Astrocyte of the cerebellum (primary cell): ENCODE measurements at regions not wholly inside any gene's neighbourhood (a gene's known extent, or its start where the extent isn't known, plus 50 kb on each side); places are given as distances from the start of the nearest gene placed in this dataset.

Experiments
- DNase-seq: peaks from one replicate; pipeline ENCODE4 v3.0.0-alpha.2; 2011; ENCODE audit warnings: low read depth
- H3K4me3 ChIP-seq: 2 replicates; pipeline ENCODE4 v1.5.1; 2011; ENCODE audit warnings: mild to moderate bottlenecking, low read depth, low read length, moderate library complexity
- in situ Hi-C: cut with HindIII; loops from 2 replicates; pipeline ENCODE4 v1.10.0; 2017; ENCODE audit warnings: low sequenced_read_pairs
- TF ChIP-seq, protein P1 (sequence below): IDR thresholded peaks from 2 replicates; pipeline ENCODE4 v1.5.1; 2012; ENCODE audit warnings: low read length, low read depth, moderate library complexity, mild to moderate bottlenecking; ENCODE audit errors: missing control alignments

DNA sequence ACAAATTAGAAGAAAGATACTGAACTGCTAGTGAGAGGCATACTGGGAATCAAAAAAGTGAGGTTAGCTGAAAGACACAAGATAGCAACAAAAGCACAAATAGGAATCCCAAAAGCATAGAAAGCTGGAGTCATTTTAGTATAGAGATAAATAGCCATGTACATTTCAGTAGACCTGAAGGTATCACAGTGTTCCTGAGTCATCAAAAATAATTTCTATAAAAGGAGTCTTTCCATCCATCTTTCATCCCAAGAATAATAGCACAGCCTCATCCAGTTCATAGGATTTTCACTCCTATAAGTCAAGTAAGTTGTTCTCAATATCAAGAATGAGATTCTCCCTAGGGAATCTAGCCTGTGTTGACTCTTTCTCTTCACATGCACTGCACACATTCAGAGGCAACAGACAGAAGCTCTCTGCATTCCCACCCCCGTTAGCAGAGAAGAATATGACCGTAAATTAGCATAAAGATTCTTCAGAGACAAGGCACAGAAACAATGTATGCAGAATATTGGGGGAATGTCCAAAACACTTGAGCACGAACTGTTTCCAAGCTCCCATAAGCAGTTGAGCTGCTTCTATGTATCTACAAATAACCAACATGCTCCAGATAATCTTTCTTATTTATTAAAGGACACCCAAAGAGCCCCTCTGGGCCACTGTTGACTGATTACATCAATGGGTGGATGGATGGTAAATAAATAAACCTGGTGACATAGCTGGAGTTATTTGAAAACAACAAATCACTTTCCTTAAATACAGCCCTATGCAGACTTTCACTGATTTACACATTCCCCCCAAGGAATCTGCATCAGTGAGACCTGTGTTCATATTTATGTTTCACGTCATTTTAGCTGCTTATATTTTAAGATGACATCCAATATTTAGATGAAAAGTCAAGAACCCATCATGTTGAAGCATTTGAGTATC, 174.5 kb upstream of the PKDCC start:
- TF ChIP-seq, protein P1, sequence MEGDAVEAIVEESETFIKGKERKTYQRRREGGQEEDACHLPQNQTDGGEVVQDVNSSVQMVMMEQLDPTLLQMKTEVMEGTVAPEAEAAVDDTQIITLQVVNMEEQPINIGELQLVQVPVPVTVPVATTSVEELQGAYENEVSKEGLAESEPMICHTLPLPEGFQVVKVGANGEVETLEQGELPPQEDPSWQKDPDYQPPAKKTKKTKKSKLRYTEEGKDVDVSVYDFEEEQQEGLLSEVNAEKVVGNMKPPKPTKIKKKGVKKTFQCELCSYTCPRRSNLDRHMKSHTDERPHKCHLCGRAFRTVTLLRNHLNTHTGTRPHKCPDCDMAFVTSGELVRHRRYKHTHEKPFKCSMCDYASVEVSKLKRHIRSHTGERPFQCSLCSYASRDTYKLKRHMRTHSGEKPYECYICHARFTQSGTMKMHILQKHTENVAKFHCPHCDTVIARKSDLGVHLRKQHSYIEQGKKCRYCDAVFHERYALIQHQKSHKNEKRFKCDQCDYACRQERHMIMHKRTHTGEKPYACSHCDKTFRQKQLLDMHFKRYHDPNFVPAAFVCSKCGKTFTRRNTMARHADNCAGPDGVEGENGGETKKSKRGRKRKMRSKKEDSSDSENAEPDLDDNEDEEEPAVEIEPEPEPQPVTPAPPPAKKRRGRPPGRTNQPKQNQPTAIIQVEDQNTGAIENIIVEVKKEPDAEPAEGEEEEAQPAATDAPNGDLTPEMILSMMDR, result no peak
- in situ Hi-C loops, result no loop called here
- DNase-seq, result no peak
- no peak overlapping the region for H3K4me3 ChIP-seq

DNA sequence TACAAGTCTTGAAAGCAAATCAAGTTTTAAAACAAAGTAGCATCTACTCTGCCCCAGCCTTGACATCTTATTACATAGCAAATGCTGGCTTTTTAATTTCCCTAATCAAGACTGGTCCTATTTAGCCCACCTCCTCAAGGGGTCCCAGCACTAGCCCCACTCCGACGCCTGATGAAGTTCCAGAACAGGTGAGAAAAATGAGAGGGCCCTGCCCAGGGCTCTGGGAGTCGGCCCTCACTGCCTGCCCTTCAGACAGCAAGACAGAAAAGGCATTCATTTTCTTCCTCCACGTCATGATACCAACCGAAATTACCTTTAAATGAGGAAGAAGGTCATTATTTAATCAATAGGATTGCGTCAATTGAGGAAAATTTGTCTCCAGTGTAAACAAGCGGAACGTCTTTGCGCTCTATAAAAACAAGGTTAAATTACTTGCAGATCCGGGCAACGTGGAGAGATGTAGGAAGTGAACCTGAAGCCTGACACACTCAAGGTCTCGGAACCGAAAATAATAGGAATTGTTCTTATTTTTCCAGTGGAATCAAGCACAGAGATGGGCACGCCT, 170.6 kb upstream of the PKDCC start:
- H3K4me3 ChIP-seq, result no peak overlapping the region
- TF ChIP-seq, protein P1, result no peak
- no peak for DNase-seq
- in situ Hi-C loops, result no loop called here

DNA sequence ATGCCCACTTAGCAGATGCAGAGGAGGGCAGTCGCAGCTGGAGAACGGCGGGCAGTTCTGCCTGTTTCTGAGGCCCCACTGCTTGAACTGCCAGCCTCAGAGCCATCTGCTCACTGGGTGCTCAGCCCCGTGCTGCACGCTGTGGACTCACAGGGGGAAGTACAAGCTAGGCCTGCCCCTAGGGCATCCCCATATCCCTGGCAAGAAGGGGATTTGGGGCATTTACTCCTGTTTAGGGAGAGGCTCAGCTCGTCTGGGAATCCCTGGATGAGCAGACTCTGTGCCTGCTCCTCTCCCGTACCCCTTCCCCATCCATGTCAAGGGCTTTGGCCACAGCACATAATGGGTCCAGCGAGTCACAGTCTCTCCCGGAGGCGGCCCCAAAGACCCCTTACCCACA, 169.8 kb upstream of the PKDCC start:
- H3K4me3 ChIP-seq, result no peak overlapping the region
- TF ChIP-seq, protein P1, result no peak
- in situ Hi-C loops, result no loop called here
- no peak for DNase-seq

GRCh38 chr2:41878716-41879234, 169.0 kb upstream of the PKDCC start:
- TF ChIP-seq, protein P1, result no peak
- in situ Hi-C loops, result no loop called here
- H3K4me3 ChIP-seq, result no peak overlapping the region
- DNase-seq, result no peak

DNA sequence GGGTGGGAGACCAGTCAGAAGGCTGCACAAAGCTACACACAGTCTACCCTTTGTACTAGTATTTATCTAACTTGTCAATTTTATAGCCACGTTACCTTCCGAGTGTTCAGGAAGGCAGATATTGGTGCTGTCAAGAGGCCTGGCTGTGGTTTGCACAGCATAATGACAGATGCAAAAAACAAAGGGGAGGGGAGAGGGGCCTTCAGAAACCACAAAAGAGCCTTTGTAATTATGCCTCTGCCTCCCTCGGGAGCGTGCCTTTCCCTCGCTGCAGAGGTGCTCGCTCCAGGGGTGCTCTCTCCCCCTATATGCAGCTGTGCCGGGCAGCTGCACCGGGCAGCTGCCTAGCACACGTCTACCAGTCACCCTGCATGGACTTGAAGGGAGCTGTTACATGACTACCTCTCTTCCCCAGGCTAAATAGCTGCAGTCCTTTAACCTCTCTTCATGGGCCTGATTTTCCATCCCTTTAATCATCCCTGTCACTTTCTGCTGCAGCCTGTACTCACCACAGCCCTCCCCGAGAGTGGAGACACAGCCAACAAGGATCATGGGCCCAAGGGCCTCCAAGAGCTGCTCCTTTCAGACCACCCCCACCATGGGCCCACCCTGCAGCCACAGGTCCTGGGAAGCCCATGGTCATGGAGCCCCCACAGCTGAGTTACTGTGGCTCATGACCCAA, 168.4 kb upstream of the PKDCC start:
- in situ Hi-C loops, result no loop called here

More for the DNA sequence above, 168.4 kb upstream of the PKDCC start:
- no peak overlapping the region for H3K4me3 ChIP-seq
- TF ChIP-seq, protein P1, result no peak
- no peak for DNase-seq
